H9 (cell line): ENCODE measurements at regions not wholly inside any gene's neighbourhood (a gene's known extent, or its start where the extent isn't known, plus 50 kb on each side); places are given as distances from the start of the nearest gene placed in this dataset.

Experiments used
- DNase-seq: peaks from one replicate; pipeline ENCODE4 v3.0.0-alpha.2; 2017
- H2AFZ ChIP-seq: one replicate; pipeline ENCODE4 v1.6.1; 2013; ENCODE audit warnings: mild to moderate bottlenecking, low read length, control low read depth, moderate library complexity
- H2AK5ac ChIP-seq: 2 replicates; pipeline ENCODE4 v1.6.1; 2013; ENCODE audit warnings: low read length, control low read depth, mixed read lengths; ENCODE audit not compliant: insufficient read length
- H2BK120ac ChIP-seq: one replicate; pipeline ENCODE4 v1.6.1; 2013; ENCODE audit warnings: low read depth, mild to moderate bottlenecking, low read length, control low read depth, inconsistent platforms; ENCODE audit not compliant: poor library complexity, severe bottlenecking
- H2BK12ac ChIP-seq: 2 replicates; pipeline ENCODE4 v1.6.1; 2013; ENCODE audit warnings: low read length, control low read depth, mixed read lengths, low read depth; ENCODE audit not compliant: insufficient read length
- H2BK15ac ChIP-seq: 2 replicates; pipeline ENCODE4 v1.6.1; 2013; ENCODE audit warnings: low read depth, low read length, control low read depth
- H2BK20ac ChIP-seq: one replicate; pipeline ENCODE4 v1.6.1; 2013; ENCODE audit warnings: low read depth, mild to moderate bottlenecking, low read length, control low read depth, inconsistent platforms; ENCODE audit not compliant: poor library complexity, severe bottlenecking
- H2BK5ac ChIP-seq: 2 replicates; pipeline ENCODE4 v1.6.1; 2013; ENCODE audit warnings: low read length, control low read depth, mixed read lengths; ENCODE audit not compliant: insufficient read length
- H3K14ac ChIP-seq: 2 replicates; pipeline ENCODE4 v1.6.1; 2013; ENCODE audit warnings: low read length, control low read depth; ENCODE audit not compliant: insufficient read depth
- H3K18ac ChIP-seq: 2 replicates; pipeline ENCODE4 v1.6.1; 2013; ENCODE audit warnings: low read depth, mild to moderate bottlenecking, mixed read lengths, low read length, control low read depth; ENCODE audit not compliant: insufficient read length
- H3K23ac ChIP-seq: 2 replicates; pipeline ENCODE4 v1.6.1; 2013; ENCODE audit warnings: low read length, control low read depth, mixed read lengths, low read depth; ENCODE audit not compliant: insufficient read length
- H3K23me2 ChIP-seq: 2 replicates; pipeline ENCODE4 v1.6.1; 2013; ENCODE audit warnings: low read depth, mild to moderate bottlenecking, mixed read lengths, low read length, control low read depth; ENCODE audit not compliant: insufficient read length, poor library complexity, severe bottlenecking
- H3K27ac ChIP-seq: 2 replicates; pipeline ENCODE4 v1.5.1; 2013; ENCODE audit warnings: low read length, control low read depth, mixed read lengths, low read depth; ENCODE audit not compliant: insufficient read length
- H3K27me3 ChIP-seq: 2 replicates; pipeline ENCODE4 v1.6.1; 2013; ENCODE audit warnings: low read length, control low read depth, inconsistent platforms; ENCODE audit not compliant: insufficient read depth
- H3K4ac ChIP-seq: 2 replicates; pipeline ENCODE4 v1.6.1; 2013; ENCODE audit warnings: low read depth, mild to moderate bottlenecking, control low read depth, inconsistent platforms, low read length, moderate library complexity
- H3K4me1 ChIP-seq: 2 replicates; pipeline ENCODE4 v1.6.1; 2013; ENCODE audit warnings: low read length, control low read depth, inconsistent platforms; ENCODE audit not compliant: insufficient read depth
- H3K4me2 ChIP-seq: 2 replicates; pipeline ENCODE4 v1.6.1; 2013; ENCODE audit warnings: low read length, control low read depth, mixed read lengths; ENCODE audit not compliant: insufficient read length, insufficient read depth
- H3K56ac ChIP-seq: 2 replicates; pipeline ENCODE4 v1.6.1; 2013; ENCODE audit warnings: low read depth, mild to moderate bottlenecking, mixed read lengths, low read length, control low read depth; ENCODE audit not compliant: insufficient read length
- H3K79me1 ChIP-seq: 2 replicates; pipeline ENCODE4 v1.6.1; 2013; ENCODE audit warnings: low read depth, mild to moderate bottlenecking, moderate library complexity, low read length, control low read depth, inconsistent platforms; ENCODE audit not compliant: insufficient read depth, poor library complexity, severe bottlenecking
- H3K79me2 ChIP-seq: 2 replicates; pipeline ENCODE4 v1.6.1; 2013; ENCODE audit warnings: low read length, control low read depth, inconsistent platforms; ENCODE audit not compliant: insufficient read depth
- H3K9ac ChIP-seq: 2 replicates; pipeline ENCODE4 v1.6.1; 2013; ENCODE audit warnings: low read length, control low read depth, mixed read lengths; ENCODE audit not compliant: insufficient read length; ENCODE audit errors: extremely low read depth
- H3K9me3 ChIP-seq: one replicate; pipeline ENCODE4 v1.6.1; 2013; ENCODE audit warnings: low read depth, low read length, inconsistent platforms; ENCODE audit not compliant: control insufficient read depth
- H3T11ph ChIP-seq: one replicate; pipeline ENCODE4 v1.6.1; 2013; ENCODE audit warnings: mild to moderate bottlenecking, low read length, control low read depth, inconsistent platforms
- H4K20me1 ChIP-seq: one replicate; pipeline ENCODE4 v1.6.1; 2013; ENCODE audit not compliant: control insufficient read depth, insufficient read length, insufficient read depth
- H4K5ac ChIP-seq: 2 replicates; pipeline ENCODE4 v1.6.1; 2013; ENCODE audit warnings: low read depth, mild to moderate bottlenecking, mixed read lengths, low read length, control low read depth; ENCODE audit not compliant: insufficient read length
- H4K8ac ChIP-seq: replicated peaks from 2 replicates; pipeline ENCODE4 v1.6.1; 2013; ENCODE audit warnings: low read length, control low read depth, mixed read lengths, low read depth; ENCODE audit not compliant: insufficient read length
- H4K91ac ChIP-seq: 2 replicates; pipeline ENCODE4 v1.6.1; 2013; ENCODE audit warnings: low read depth, mild to moderate bottlenecking, moderate library complexity, mixed read lengths, low read length, control low read depth; ENCODE audit not compliant: insufficient read length
- H3K27ac Mint-ChIP-seq, 3 experiments: 2 replicates in 2 of 3; 3 replicates in 1 of 3; pipeline ENCODE4 v1.8.0; 2020 to 2021; ENCODE audit warnings: mixed read lengths in 3 of 3, mild to moderate bottlenecking in 1 of 3, moderate library complexity in 1 of 3
- H3K27me3 Mint-ChIP-seq: 2 replicates; pipeline ENCODE4 v1.8.0; 2021; ENCODE audit warnings: low read depth, mild to moderate bottlenecking, moderate library complexity, mixed read lengths
- H3K36me3 Mint-ChIP-seq, 3 experiments: 2 replicates in 2 of 3; 3 replicates in 1 of 3; pipeline ENCODE4 v1.8.0; 2020 to 2021; ENCODE audit warnings: low read depth in 3 of 3, mixed read lengths in 3 of 3; ENCODE audit not compliant: insufficient read depth in 1 of 3
- H3K4me1 Mint-ChIP-seq, 2 experiments: 2 replicates each; pipeline ENCODE4 v1.8.0; 2020; ENCODE audit warnings: mixed read lengths in 2 of 2
- H3K4me3 Mint-ChIP-seq, 2 experiments: 2 replicates in 1 of 2; 3 replicates in 1 of 2; pipeline ENCODE4 v1.8.0; 2020 to 2021; ENCODE audit warnings: mild to moderate bottlenecking in 2 of 2, mixed read lengths in 2 of 2, moderate library complexity in 1 of 2
- H3K9me3 Mint-ChIP-seq, 2 experiments: 2 replicates in 1 of 2; 3 replicates in 1 of 2; pipeline ENCODE4 v1.8.0; 2020; ENCODE audit warnings: mild to moderate bottlenecking in 2 of 2, mixed read lengths in 2 of 2, moderate library complexity in 1 of 2
- WGBS: extraction: QIAGEN DNeasy Blood & Tissue Kit; methylation state at CpG from one replicate; pipeline ENCODE4 v1.1.7; 2013; ENCODE audit warnings: missing lambda C conversion rate, low lambda C conversion rate, mixed read lengths; ENCODE audit not compliant: insufficient read length; ENCODE audit errors: extremely low coverage; 5-methylcytosine and 5-hydroxymethylcytosine counted together
- TF ChIP-seq, protein P1 (sequence below): fragments of 200-600 bp; sonication (generic); conservative IDR thresholded peaks from 3 replicates; pipeline ENCODE4 v1.8.0; 2021; ENCODE audit warnings: antibody characterized with exemption, mild to moderate bottlenecking

DNA sequence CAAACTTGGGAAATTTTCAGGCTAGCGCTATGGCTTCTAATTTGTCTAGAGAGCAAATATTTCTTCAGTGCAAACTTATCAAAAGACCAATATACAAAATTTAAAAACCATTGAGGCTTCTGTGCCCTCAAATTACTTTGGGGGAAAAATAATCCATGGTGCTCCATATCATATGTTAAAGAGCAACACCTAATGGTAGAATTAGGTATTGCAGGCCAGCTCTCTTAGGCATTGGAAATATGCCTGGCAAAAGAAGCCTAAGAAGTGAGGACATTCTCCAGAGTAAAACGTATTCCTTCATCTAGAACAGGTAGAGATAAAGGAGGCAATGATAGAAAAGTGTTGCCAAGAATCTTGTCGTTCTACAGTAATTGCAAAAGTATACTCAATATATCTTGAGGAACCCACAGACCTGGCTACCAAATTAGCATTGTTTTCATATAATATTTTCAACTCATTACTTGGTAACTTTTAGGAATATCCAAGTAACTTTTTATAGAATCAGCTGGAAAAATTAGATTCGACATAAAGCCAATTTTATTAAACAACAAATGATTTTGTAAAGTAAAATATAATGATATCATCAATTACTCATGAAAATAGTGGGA, 401.1 kb downstream of the BCL11A start:
- no peaks in the 10 kb centered on the region for H3K9me3 ChIP-seq
- Mint-ChIP-seq H3K4me1 (no peaks in the 10 kb centered on the region), H3K4me3 (no peak overlapping the region), H3K27me3 (peaks cover 3% of the 10 kb centered on the region; the same call in 1 of the 2 replicates), H3K36me3 (peaks cover 0 to 1% (median 0%) of the 10 kb centered on the region in 3 experiments; a peak in 1 of 7 replicates), H3K9me3 (peaks cover 0 to 4% of the 10 kb centered on the region in 2 experiments; a peak in 2 of 5 replicates), H3K27ac (no peak overlapping the region)
- H4K5ac ChIP-seq = no peak overlapping the region
- H2AK5ac ChIP-seq = no peak overlapping the region
- H3T11ph ChIP-seq = no peak overlapping the region
- H3K23me2 ChIP-seq = no peaks in the 10 kb centered on the region
- TF ChIP-seq, protein P1, sequence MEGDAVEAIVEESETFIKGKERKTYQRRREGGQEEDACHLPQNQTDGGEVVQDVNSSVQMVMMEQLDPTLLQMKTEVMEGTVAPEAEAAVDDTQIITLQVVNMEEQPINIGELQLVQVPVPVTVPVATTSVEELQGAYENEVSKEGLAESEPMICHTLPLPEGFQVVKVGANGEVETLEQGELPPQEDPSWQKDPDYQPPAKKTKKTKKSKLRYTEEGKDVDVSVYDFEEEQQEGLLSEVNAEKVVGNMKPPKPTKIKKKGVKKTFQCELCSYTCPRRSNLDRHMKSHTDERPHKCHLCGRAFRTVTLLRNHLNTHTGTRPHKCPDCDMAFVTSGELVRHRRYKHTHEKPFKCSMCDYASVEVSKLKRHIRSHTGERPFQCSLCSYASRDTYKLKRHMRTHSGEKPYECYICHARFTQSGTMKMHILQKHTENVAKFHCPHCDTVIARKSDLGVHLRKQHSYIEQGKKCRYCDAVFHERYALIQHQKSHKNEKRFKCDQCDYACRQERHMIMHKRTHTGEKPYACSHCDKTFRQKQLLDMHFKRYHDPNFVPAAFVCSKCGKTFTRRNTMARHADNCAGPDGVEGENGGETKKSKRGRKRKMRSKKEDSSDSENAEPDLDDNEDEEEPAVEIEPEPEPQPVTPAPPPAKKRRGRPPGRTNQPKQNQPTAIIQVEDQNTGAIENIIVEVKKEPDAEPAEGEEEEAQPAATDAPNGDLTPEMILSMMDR = peak; percentile 94
- H2BK5ac ChIP-seq = no peak overlapping the region
- H2AFZ ChIP-seq = no peak overlapping the region
- H3K18ac ChIP-seq = no peak overlapping the region
- no peaks in the 10 kb centered on the region for H3K79me2 ChIP-seq
- H3K79me1 ChIP-seq = no peaks in the 10 kb centered on the region
- no peak overlapping the region for H2BK15ac ChIP-seq
- no peaks in the 10 kb centered on the region for H3K27me3 ChIP-seq
- no peak overlapping the region for H4K91ac ChIP-seq
- no peak overlapping the region for H2BK12ac ChIP-seq
- H3K9ac ChIP-seq = no peak overlapping the region
- WGBS = no CpG with 5 or more reads among the region's 4 CpGs
- H4K20me1 ChIP-seq = no peaks in the 10 kb centered on the region
- no peak overlapping the region for H3K23ac ChIP-seq
- no peak overlapping the region for H3K14ac ChIP-seq
- no peak overlapping the region for H3K56ac ChIP-seq
- no peak overlapping the region for H3K4me2 ChIP-seq
- no peak overlapping the region for H2BK120ac ChIP-seq
- no peak for DNase-seq
- no peak overlapping the region for H2BK20ac ChIP-seq
- H3K27ac ChIP-seq = no peak overlapping the region
- no peaks in the 10 kb centered on the region for H3K4me1 ChIP-seq
- H3K4ac ChIP-seq = no peak overlapping the region
- H4K8ac ChIP-seq = no peak overlapping the region
